Upper lobe of right lung (tissue), 1 donor: ENCODE measurements at regions not wholly inside any gene's neighbourhood (a gene's known extent, or its start where the extent isn't known, plus 50 kb on each side); places are given as distances from the start of the nearest gene placed in this dataset.

Source experiments
- ATAC-seq: fragments of 200-7000 bp; cut with Tn5 transposase; one replicate; pipeline ENCODE4 v1.9.1; 2020; ENCODE audit warnings: mild to moderate bottlenecking, moderate library complexity
- DNase-seq: peaks from one replicate; pipeline ENCODE4 v3.0.0-alpha.2; 2020
- H3K27ac ChIP-seq: fragments of 200-600 bp; one replicate; pipeline ENCODE4 v1.8.0; 2022
- H3K27me3 ChIP-seq: fragments of 200-600 bp; one replicate; pipeline ENCODE4 v1.8.0; 2022; ENCODE audit warnings: mild to moderate bottlenecking
- H3K36me3 ChIP-seq: fragments of 200-600 bp; one replicate; pipeline ENCODE4 v1.8.0; 2022
- H3K4me1 ChIP-seq: fragments of 200-600 bp; one replicate; pipeline ENCODE4 v1.8.0; 2022
- H3K4me3 ChIP-seq: fragments of 200-600 bp; one replicate; pipeline ENCODE4 v1.8.0; 2022; ENCODE audit warnings: mild to moderate bottlenecking
- H3K9me3 ChIP-seq: fragments of 200-600 bp; one replicate; pipeline ENCODE4 v1.8.0; 2022
- CTCF ChIP-seq: fragments of 200-600 bp; IDR thresholded peaks from one replicate; pipeline ENCODE4 v1.8.0; 2022; ENCODE audit warnings: antibody characterized with exemption
- intact Hi-C: fragments of 100-400 bp; cut with DNase I; formaldehyde crosslinking; loops from one replicate; pipeline ENCODE4 v1.11.0; 2022
- donor health status: DM: no; HTN: yes; CAD: no; lungs with severe emphysema.

DNA sequence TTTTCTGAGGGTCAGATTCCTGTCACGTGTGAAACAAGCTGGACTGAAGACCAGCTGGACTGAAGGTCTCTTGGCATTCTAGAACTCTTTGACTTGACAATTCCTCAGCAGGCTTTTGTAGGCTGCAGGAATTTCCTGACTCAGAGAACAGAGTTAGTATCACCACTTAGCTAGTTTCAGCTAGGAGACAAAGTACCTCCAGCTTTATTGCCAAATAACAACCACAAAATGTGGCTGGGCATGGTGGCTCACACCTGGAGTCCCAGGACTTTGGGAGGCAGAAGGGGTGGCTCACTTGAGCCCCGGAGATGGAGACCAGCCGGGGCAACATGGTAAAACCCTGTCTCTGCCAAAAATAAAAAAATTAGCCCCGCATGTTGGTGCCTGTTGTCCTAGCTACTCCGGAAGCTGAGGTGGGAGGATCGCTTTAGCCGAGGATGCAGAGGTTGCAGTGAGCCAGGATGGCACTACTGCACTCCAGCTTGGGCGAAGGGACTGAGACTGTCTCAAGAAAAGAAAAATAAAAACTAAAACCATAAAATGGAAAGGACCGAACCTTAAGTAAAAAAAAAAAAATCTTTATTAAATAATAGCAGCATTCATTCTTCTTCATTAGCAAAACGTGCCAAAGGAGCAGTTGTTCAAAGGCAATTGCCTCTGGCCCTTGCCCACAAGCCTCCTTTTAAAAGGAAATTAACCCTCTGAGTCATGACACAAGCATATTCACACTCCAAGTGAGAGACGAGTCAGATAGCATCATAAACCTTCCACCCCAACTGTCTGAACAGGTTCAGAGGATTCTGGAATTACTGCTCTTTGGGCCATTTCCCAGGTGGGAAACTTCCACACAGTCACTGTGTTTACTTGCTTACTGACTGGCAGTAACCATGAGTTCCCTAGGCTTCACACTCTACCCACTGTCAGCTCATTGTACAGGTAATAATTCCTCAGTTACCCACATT lies 88.9 kb downstream of the MYL12B start:
- H3K4me3 ChIP-seq: no peak overlapping the region
- H3K9me3 ChIP-seq: no peaks in the 10 kb centered on the region
- no peaks in the 10 kb centered on the region for H3K27me3 ChIP-seq
- no peak for TF ChIP-seq CTCF
- ATAC-seq: no peak
- DNase-seq: no peak
- no peak overlapping the region for H3K27ac ChIP-seq
- intact Hi-C loops: no loop called here
- no peaks in the 10 kb centered on the region for H3K36me3 ChIP-seq
- peaks cover 2% of the 10 kb centered on the region for H3K4me1 ChIP-seq

GRCh38 chr18:3354506-3354905 lies 92.6 kb downstream of the MYL12B start:
- H3K27ac ChIP-seq: no peak overlapping the region
- DNase-seq: no peak

GRCh38 chr18:3356614-3357013 lies 93.4 kb upstream of the TGIF1 start:
- Histone ChIP-seq H3K27me3 (no peaks in the 10 kb centered on the region), H3K4me1 (no peaks in the 10 kb centered on the region), H3K9me3 (no peaks in the 10 kb centered on the region), H3K4me3 (no peak overlapping the region), H3K27ac (no peak overlapping the region), H3K36me3 (no peaks in the 10 kb centered on the region)
- DNase-seq (no peak), ATAC-seq (no peak)
- no peak for TF ChIP-seq CTCF
- intact Hi-C loops: no loop called here

More at GRCh38 chr18:3354506-3354905, 92.6 kb downstream of the MYL12B start:
- intact Hi-C loops: no loop called here
- H3K36me3 ChIP-seq: no peaks in the 10 kb centered on the region
- H3K27me3 ChIP-seq: no peaks in the 10 kb centered on the region
- TF ChIP-seq CTCF: no peak
- H3K4me3 ChIP-seq: no peak overlapping the region
- no peaks in the 10 kb centered on the region for H3K4me1 ChIP-seq
- no peaks in the 10 kb centered on the region for H3K9me3 ChIP-seq
- no peak for ATAC-seq

DNA sequence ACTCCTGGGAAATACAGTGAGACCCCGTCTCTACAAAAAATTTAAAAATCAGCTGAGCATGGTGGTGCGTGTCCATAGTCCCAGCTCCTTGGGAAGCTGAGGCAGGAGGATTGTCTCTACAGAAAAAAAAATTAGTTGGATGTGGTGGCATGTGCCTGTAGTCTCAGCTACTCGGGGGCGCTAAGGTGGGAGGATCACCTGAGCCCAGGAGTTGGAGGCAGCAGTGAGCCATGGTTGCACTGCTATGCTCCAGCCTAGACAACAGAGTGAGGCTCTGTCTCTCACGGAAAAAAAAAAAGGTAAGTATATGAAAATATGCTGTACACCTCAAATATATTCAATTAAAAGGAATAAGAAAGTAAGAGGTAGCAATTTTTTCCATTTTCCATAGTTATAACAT lies 92.5 kb upstream of the TGIF1 start:
- no peaks in the 10 kb centered on the region for H3K9me3 ChIP-seq
- H3K4me3 ChIP-seq: no peak overlapping the region
- H3K36me3 ChIP-seq: no peaks in the 10 kb centered on the region
- no peaks in the 10 kb centered on the region for H3K27me3 ChIP-seq
- DNase-seq: no peak
- H3K4me1 ChIP-seq: no peaks in the 10 kb centered on the region
- no peak for ATAC-seq
- no peak for TF ChIP-seq CTCF
- H3K27ac ChIP-seq: no peak overlapping the region
- intact Hi-C loops: no loop called here

DNA sequence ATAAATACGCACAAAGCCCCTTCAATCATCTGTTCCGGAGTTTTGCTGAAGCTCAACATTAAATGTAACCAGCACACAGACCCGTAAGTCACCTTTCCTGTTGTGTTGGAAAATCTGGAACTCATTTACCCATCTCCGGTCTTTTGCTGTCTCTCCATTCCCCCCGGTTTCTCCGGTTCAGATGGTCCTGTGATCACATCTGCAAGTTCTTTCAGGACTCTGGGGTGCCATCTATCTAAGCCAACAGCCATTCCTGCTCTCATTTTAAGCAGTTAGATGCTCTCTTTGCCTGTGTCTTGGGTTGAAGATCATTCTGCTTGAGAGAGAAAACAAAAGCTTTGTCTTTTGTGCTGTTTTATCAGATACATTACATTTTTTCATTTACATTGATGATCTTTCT lies 91.7 kb upstream of the TGIF1 start:
- no peak overlapping the region for H3K4me3 ChIP-seq
- no peaks in the 10 kb centered on the region for H3K9me3 ChIP-seq
- H3K27ac ChIP-seq: no peak overlapping the region
- no peaks in the 10 kb centered on the region for H3K36me3 ChIP-seq
- no peak for DNase-seq
- intact Hi-C loops: no loop called here
- H3K4me1 ChIP-seq: no peaks in the 10 kb centered on the region
- ATAC-seq: no peak
- no peaks in the 10 kb centered on the region for H3K27me3 ChIP-seq
- no peak for TF ChIP-seq CTCF
